ENCODE measurements at regions not wholly inside any gene's neighbourhood (a gene's known extent, or its start where the extent isn't known, plus 50 kb on each side); places are given as distances from the start of the nearest gene placed in this dataset.
A peak's percentile ranks its signal among the peaks of the same experiment; 100 is the strongest.

GRCh38 chr15:89395996-89396395 is 61.4 kb upstream of the POLG start:
- TF ChIP-seq JUND (IDR thresholded peaks at IDR 0.05; ENCODE audit: low read depth), result no peak
- in situ Hi-C loops (cut with HindIII; ENCODE audit: low pct_unique_long_range_greater_than_20kb, low sequenced_read_pairs), result no loop called here
- peak in 1 of 2 experiments; percentile 45 for DNase-seq (ENCODE audit: low read depth in 1 of 2, low spot score in 1 of 2)

GRCh38 chr15:89395461-89395871 is 60.8 kb upstream of the POLG start:
- TF ChIP-seq JUND (IDR thresholded peaks at IDR 0.05; ENCODE audit: low read depth), result no peak
- no peak for DNase-seq (ENCODE audit: low read depth in 1 of 2, low spot score in 1 of 2)
- in situ Hi-C loops (cut with HindIII; ENCODE audit: low pct_unique_long_range_greater_than_20kb, low sequenced_read_pairs), result no loop called here

GRCh38 chr15:89395031-89395430 is 60.4 kb upstream of the POLG start:
- no peak for DNase-seq (ENCODE audit: low read depth in 1 of 2, low spot score in 1 of 2)
- TF ChIP-seq JUND (IDR thresholded peaks at IDR 0.05; ENCODE audit: low read depth), result no peak
- in situ Hi-C loops (cut with HindIII; ENCODE audit: low pct_unique_long_range_greater_than_20kb, low sequenced_read_pairs), result no loop called here

GRCh38 chr15:89393056-89393455 is 58.4 kb upstream of the POLG start:
- no peak for DNase-seq (ENCODE audit: low read depth in 1 of 2, low spot score in 1 of 2)
- TF ChIP-seq JUND (IDR thresholded peaks at IDR 0.05; ENCODE audit: low read depth), result no peak
- in situ Hi-C loops (cut with HindIII; ENCODE audit: low pct_unique_long_range_greater_than_20kb, low sequenced_read_pairs), result no loop called here

GRCh38 chr15:89391685-89392257 is 57.1 kb upstream of the POLG start:
- DNase-seq (ENCODE audit: low read depth in 1 of 2, low spot score in 1 of 2), result no peak
- no peak for TF ChIP-seq JUND (IDR thresholded peaks at IDR 0.05; ENCODE audit: low read depth)
- in situ Hi-C loops (cut with HindIII; ENCODE audit: low pct_unique_long_range_greater_than_20kb, low sequenced_read_pairs), result no loop called here

- TF ChIP-seq JUND (IDR thresholded peaks at IDR 0.05; ENCODE audit: low read depth), result no peak
- no peak for DNase-seq (ENCODE audit: low read depth in 1 of 2, low spot score in 1 of 2)
- in situ Hi-C loops (cut with HindIII; ENCODE audit: low pct_unique_long_range_greater_than_20kb, low sequenced_read_pairs), result no loop called here
These were observed 55.4 kb upstream of the POLG start for GRCh38 chr15:89389841-89390603.

- no peak for TF ChIP-seq JUND (IDR thresholded peaks at IDR 0.05; ENCODE audit: low read depth)
- in situ Hi-C loops (cut with HindIII; ENCODE audit: low pct_unique_long_range_greater_than_20kb, low sequenced_read_pairs), result no loop called here
- DNase-seq (ENCODE audit: low read depth in 1 of 2, low spot score in 1 of 2), result no peak
These were observed 52.7 kb upstream of the POLG start for GRCh38 chr15:89387140-89387903.

- in situ Hi-C loops (cut with HindIII; ENCODE audit: low pct_unique_long_range_greater_than_20kb, low sequenced_read_pairs), result no loop called here
- DNase-seq (ENCODE audit: low read depth in 1 of 2, low spot score in 1 of 2), result no peak
- no peak for TF ChIP-seq JUND (IDR thresholded peaks at IDR 0.05; ENCODE audit: low read depth)
These were observed 51.1 kb upstream of the POLG start for GRCh38 chr15:89385596-89386331.
